Osteoblast (primary cell): ENCODE measurements at regions not wholly inside any gene's neighbourhood (a gene's known extent, or its start where the extent isn't known, plus 50 kb on each side); places are given as distances from the start of the nearest gene placed in this dataset.

Experiments used
- DNase-seq: peaks from one replicate; pipeline ENCODE4 v3.0.0; 2011; ENCODE audit warnings: low spot score, mixed read lengths; ENCODE audit not compliant: insufficient read length; ENCODE audit errors: missing footprints
- H2AFZ ChIP-seq: 2 replicates; pipeline ENCODE4 v1.6.0; 2011; ENCODE audit warnings: mild to moderate bottlenecking, low read length
- H3K27ac ChIP-seq: 2 replicates; pipeline ENCODE4 v1.5.1; 2011; ENCODE audit warnings: mild to moderate bottlenecking, low read depth, low read length, moderate library complexity
- H3K27me3 ChIP-seq: 2 replicates; pipeline ENCODE4 v1.6.0; 2012; ENCODE audit warnings: mild to moderate bottlenecking, control low read depth, inconsistent platforms, low read length, moderate library complexity; ENCODE audit not compliant: insufficient read depth
- H3K36me3 ChIP-seq: 2 replicates; pipeline ENCODE4 v1.5.1; 2011; ENCODE audit warnings: mild to moderate bottlenecking, low read length, control low read depth, moderate library complexity; ENCODE audit not compliant: insufficient read depth
- H3K4me1 ChIP-seq: 2 replicates; pipeline ENCODE4 v1.5.1; 2011; ENCODE audit warnings: mild to moderate bottlenecking, low read length, control low read depth, moderate library complexity; ENCODE audit not compliant: insufficient read depth
- H3K4me2 ChIP-seq: 2 replicates; pipeline ENCODE4 v1.6.0; 2011; ENCODE audit warnings: mild to moderate bottlenecking, low read length; ENCODE audit not compliant: insufficient read depth
- H3K4me3 ChIP-seq: fragments of 200-600 bp; sonication (generic); 3 replicates; pipeline ENCODE4 v1.5.1; 2012; ENCODE audit warnings: mild to moderate bottlenecking, low read length, inconsistent platforms; ENCODE audit not compliant: insufficient read depth
- H3K79me2 ChIP-seq: 2 replicates; pipeline ENCODE4 v1.6.0; 2012; ENCODE audit warnings: mild to moderate bottlenecking, low read length, control low read depth, inconsistent platforms; ENCODE audit not compliant: insufficient read depth
- H3K9me3 ChIP-seq: 2 replicates; pipeline ENCODE4 v1.5.1; 2011; ENCODE audit warnings: low read depth, low read length, control low read depth
- H4K20me1 ChIP-seq: 2 replicates; pipeline ENCODE4 v1.6.0; 2012; ENCODE audit warnings: mild to moderate bottlenecking, low read length, control low read depth; ENCODE audit not compliant: insufficient read depth
- TF ChIP-seq, protein P1 (sequence below): IDR thresholded peaks from 2 replicates; pipeline ENCODE4 v1.5.1; 2011; ENCODE audit warnings: mild to moderate bottlenecking, low read depth, low read length, moderate library complexity; ENCODE audit errors: extremely low read depth

DNA sequence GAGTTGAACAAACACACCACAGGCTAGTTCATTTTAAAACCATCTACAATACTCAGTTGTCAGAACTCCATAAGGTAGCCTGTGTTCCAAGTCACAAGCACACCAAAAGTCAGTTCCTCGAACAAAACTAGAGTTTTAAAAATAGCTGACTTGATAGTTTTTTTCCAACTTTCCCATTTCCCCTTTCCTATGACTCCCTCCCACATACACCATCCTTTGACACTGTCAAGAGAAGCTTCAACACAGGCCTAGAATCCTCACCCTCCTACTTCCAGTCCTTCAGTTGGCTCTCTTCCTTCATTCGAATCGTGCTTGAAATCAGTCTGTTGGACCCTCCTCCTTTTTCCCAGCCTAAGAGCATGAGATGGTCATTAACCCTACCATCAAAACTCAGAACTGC lies 105.7 kb upstream of the AKIP1 start:
- Histone ChIP-seq H3K9me3 (no peaks in the 10 kb centered on the region), H3K4me2 (no peak overlapping the region), H3K79me2 (peaks cover 50% of the 10 kb centered on the region), H2AFZ (no peak overlapping the region), H3K4me3 (no peak overlapping the region), H3K27me3 (no peaks in the 10 kb centered on the region), H3K4me1 (peaks cover 34% of the 10 kb centered on the region), H3K36me3 (peaks cover 4% of the 10 kb centered on the region), H4K20me1 (peaks cover 19% of the 10 kb centered on the region), H3K27ac (no peak overlapping the region)
- DNase-seq = no peak
- TF ChIP-seq, protein P1, sequence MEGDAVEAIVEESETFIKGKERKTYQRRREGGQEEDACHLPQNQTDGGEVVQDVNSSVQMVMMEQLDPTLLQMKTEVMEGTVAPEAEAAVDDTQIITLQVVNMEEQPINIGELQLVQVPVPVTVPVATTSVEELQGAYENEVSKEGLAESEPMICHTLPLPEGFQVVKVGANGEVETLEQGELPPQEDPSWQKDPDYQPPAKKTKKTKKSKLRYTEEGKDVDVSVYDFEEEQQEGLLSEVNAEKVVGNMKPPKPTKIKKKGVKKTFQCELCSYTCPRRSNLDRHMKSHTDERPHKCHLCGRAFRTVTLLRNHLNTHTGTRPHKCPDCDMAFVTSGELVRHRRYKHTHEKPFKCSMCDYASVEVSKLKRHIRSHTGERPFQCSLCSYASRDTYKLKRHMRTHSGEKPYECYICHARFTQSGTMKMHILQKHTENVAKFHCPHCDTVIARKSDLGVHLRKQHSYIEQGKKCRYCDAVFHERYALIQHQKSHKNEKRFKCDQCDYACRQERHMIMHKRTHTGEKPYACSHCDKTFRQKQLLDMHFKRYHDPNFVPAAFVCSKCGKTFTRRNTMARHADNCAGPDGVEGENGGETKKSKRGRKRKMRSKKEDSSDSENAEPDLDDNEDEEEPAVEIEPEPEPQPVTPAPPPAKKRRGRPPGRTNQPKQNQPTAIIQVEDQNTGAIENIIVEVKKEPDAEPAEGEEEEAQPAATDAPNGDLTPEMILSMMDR = no peak

DNA sequence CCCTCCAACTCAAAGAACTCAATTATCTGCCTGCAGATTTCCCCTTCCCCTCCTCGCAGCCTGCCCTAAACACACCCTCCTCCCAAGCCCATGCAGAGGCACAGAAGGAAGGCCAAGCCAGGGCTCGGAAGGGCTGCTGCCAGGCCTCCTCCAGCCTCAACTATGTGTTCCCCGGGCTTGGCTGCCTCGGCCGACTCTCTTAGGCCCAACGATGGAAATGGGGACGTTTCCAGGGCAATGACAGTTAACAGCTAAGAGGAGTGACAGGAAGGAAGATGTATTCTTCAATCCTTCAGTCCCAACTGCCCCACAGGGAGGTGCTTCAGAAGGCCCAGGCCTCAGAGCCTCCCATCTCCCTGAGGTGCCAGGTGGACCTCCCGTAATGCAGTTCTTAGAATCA lies 104.0 kb upstream of the AKIP1 start:
- H2AFZ ChIP-seq = peak overlapping the region; percentile 51
- peaks cover 19% of the 10 kb centered on the region for H4K20me1 ChIP-seq
- peak overlapping the region; percentile 79 for H3K27ac ChIP-seq
- H3K36me3 ChIP-seq = peaks cover 4% of the 10 kb centered on the region
- no peak for DNase-seq
- H3K79me2 ChIP-seq = peaks cover 50% of the 10 kb centered on the region
- H3K9me3 ChIP-seq = no peaks in the 10 kb centered on the region
- H3K4me3 ChIP-seq = peak overlapping the region; percentile 52
- H3K4me1 ChIP-seq = peaks cover 47% of the 10 kb centered on the region
- TF ChIP-seq, protein P1 = no peak
- H3K27me3 ChIP-seq = no peaks in the 10 kb centered on the region
- peak overlapping the region; percentile 80 for H3K4me2 ChIP-seq

GRCh38 chr11:8807544-8808225 lies 103.3 kb upstream of the AKIP1 start:
- Histone ChIP-seq H3K4me1 (peaks cover 54% of the 10 kb centered on the region), H3K4me2 (peak overlapping the region; percentile 80), H3K4me3 (peak overlapping the region; percentile 52), H3K27me3 (no peaks in the 10 kb centered on the region), H2AFZ (peak overlapping the region; percentile 51), H4K20me1 (peaks cover 19% of the 10 kb centered on the region), H3K9me3 (no peaks in the 10 kb centered on the region), H3K27ac (peak overlapping the region; percentile 79), H3K79me2 (peaks cover 50% of the 10 kb centered on the region), H3K36me3 (peaks cover 4% of the 10 kb centered on the region)
- DNase-seq = peak; percentile 95
- TF ChIP-seq, protein P1 = no peak

- peak overlapping the region; percentile 11 for H2AFZ ChIP-seq
- peaks cover 56% of the 10 kb centered on the region for H3K4me1 ChIP-seq
- no peaks in the 10 kb centered on the region for H3K27me3 ChIP-seq
- peaks cover 19% of the 10 kb centered on the region for H4K20me1 ChIP-seq
- peak overlapping the region; percentile 80 for H3K4me2 ChIP-seq
- no peaks in the 10 kb centered on the region for H3K9me3 ChIP-seq
- peak overlapping the region; percentile 79 for H3K27ac ChIP-seq
- peaks cover 50% of the 10 kb centered on the region for H3K79me2 ChIP-seq
- peaks cover 4% of the 10 kb centered on the region for H3K36me3 ChIP-seq
- TF ChIP-seq, protein P1 = no peak
- no peak for DNase-seq
- peak overlapping the region; percentile 52 for H3K4me3 ChIP-seq
These were observed 102.8 kb upstream of the AKIP1 start for GRCh38 chr11:8808226-8808585.
